ENCODE measurements at regions not wholly inside any gene's neighbourhood (a gene's known extent, or its start where the extent isn't known, plus 50 kb on each side); places are given as distances from the start of the nearest gene placed in this dataset.
A peak's percentile ranks its signal among the peaks of the same experiment; 100 is the strongest.
"Not testable (repeated sequence)": the region's sequence is repeated elsewhere in the genome, so short reads cannot be mapped to it uniquely, and the experiment has no call there.

GRCh38 chr5:25573691-25574090, 928.9 kb upstream of the CDH10 start:
- DNase-seq (ENCODE audit: low spot score in 2 of 2): no peak
- no peak for FAIRE-seq

GRCh38 chr5:25570067-25570583, 925.3 kb upstream of the CDH10 start:
- no peak for FAIRE-seq

GRCh38 chr5:25568989-25569625, 924.3 kb upstream of the CDH10 start:
- FAIRE-seq (no peak), DNase-seq (ENCODE audit: low spot score in 2 of 2) (no peak)

More at GRCh38 chr5:25570067-25570583, 925.3 kb upstream of the CDH10 start:
- no peak for DNase-seq (ENCODE audit: low spot score in 2 of 2)

GRCh38 chr5:25568294-25568693, 923.5 kb upstream of the CDH10 start:
- FAIRE-seq: peak; percentile 36

GRCh38 chr5:25567881-25568280, 923.1 kb upstream of the CDH10 start:
- no peak for FAIRE-seq

More at GRCh38 chr5:25568294-25568693, 923.5 kb upstream of the CDH10 start:
- DNase-seq (ENCODE audit: low spot score in 2 of 2): no peak

GRCh38 chr5:25562656-25563055, 917.9 kb upstream of the CDH10 start:
- DNase-seq (ENCODE audit: low spot score in 2 of 2) (no peak), FAIRE-seq (no peak)

More at GRCh38 chr5:25567881-25568280, 923.1 kb upstream of the CDH10 start:
- DNase-seq (ENCODE audit: low spot score in 2 of 2): no peak

- DNase-seq (ENCODE audit: low spot score in 2 of 2) (no peak), FAIRE-seq (no peak)
These were observed 909.3 kb upstream of the CDH10 start for GRCh38 chr5:25554077-25554476.

GRCh38 chr5:25552871-25553481, 908.2 kb upstream of the CDH10 start:
- no peak for FAIRE-seq
- no peak for DNase-seq (ENCODE audit: low spot score in 2 of 2)

GRCh38 chr5:25550793-25551192, 906.0 kb upstream of the CDH10 start:
- DNase-seq (ENCODE audit: low spot score in 2 of 2): no peak
- FAIRE-seq: no peak

GRCh38 chr5:25544652-25545249, 900.0 kb upstream of the CDH10 start:
- FAIRE-seq (no peak), DNase-seq (ENCODE audit: low spot score in 2 of 2) (no peak)

GRCh38 chr5:25540628-25541027, 895.9 kb upstream of the CDH10 start:
- DNase-seq (ENCODE audit: low spot score in 2 of 2) (no peak), FAIRE-seq (no peak)

GRCh38 chr5:25539536-25539935, 894.8 kb upstream of the CDH10 start:
- DNase-seq (ENCODE audit: low spot score in 2 of 2): no peak
- no peak for FAIRE-seq

- DNase-seq (ENCODE audit: low spot score in 2 of 2); FAIRE-seq: not testable (repeated sequence)
These were observed 891.7 kb upstream of the CDH10 start for GRCh38 chr5:25536461-25536860.

GRCh38 chr5:25516141-25516540, 871.4 kb upstream of the CDH10 start:
- FAIRE-seq (no peak), DNase-seq (ENCODE audit: low spot score in 2 of 2) (no peak)

GRCh38 chr5:25515525-25515924, 870.7 kb upstream of the CDH10 start:
- DNase-seq (ENCODE audit: low spot score in 2 of 2) (no peak), FAIRE-seq (no peak)

GRCh38 chr5:25510692-25511091, 865.9 kb upstream of the CDH10 start:
- FAIRE-seq; DNase-seq (ENCODE audit: low spot score in 2 of 2): not testable (repeated sequence)

GRCh38 chr5:25508011-25508410, 863.2 kb upstream of the CDH10 start:
- DNase-seq (ENCODE audit: low spot score in 2 of 2): not testable (repeated sequence)
- peak; percentile 77 for FAIRE-seq

- DNase-seq (ENCODE audit: low spot score in 2 of 2): no peak
- FAIRE-seq: no peak
These were observed 855.9 kb upstream of the CDH10 start for GRCh38 chr5:25500635-25501034.

- FAIRE-seq: no peak
- no peak for DNase-seq (ENCODE audit: low spot score in 2 of 2)
These were observed 845.2 kb upstream of the CDH10 start for GRCh38 chr5:25489834-25490538.

GRCh38 chr5:25488119-25488518, 843.3 kb upstream of the CDH10 start:
- no peak for DNase-seq (ENCODE audit: low spot score in 2 of 2)
- no peak for FAIRE-seq

- FAIRE-seq: no peak
- no peak for DNase-seq (ENCODE audit: low spot score in 2 of 2)
These were observed 839.6 kb upstream of the CDH10 start for GRCh38 chr5:25484391-25484790.

All from frontal cortex (tissue), 3 donors.